H1 (cell line): ENCODE measurements at regions not wholly inside any gene's neighbourhood (a gene's known extent, or its start where the extent isn't known, plus 50 kb on each side); places are given as distances from the start of the nearest gene placed in this dataset.

ENCODE experiments used
- CTCF ChIA-PET: fragments of 300-600 bp; sonication (Branson Sonifier 250); formaldehyde crosslinking; loops from one replicate; lab custom pipeline; 2021; ENCODE audit not compliant: partially characterized antibody; lab: Charles Lee
- POLR2A ChIA-PET: fragments of 300-600 bp; sonication (Branson Sonifier 250); formaldehyde crosslinking; loops from one replicate; lab custom pipeline; 2021; ENCODE audit warnings: inconsistent platforms; ENCODE audit not compliant: partially characterized antibody; lab: Charles Lee
- DNase-seq, 2 experiments: peaks; one replicate each; pipeline versions ENCODE4 v3.0.0 to v3.0.0-alpha.2; 2010 to 2022; ENCODE audit warnings: low spot score in 2 of 2, low read depth in 1 of 2, mixed read lengths in 1 of 2
- FAIRE-seq: peaks from 2 replicates; lab custom pipeline; 2011; peaks lifted over from hg19 to GRCh38; lab: Jason Lieb, UNC
- H2AFZ ChIP-seq: 2 replicates; pipeline ENCODE4 v1.8.1; 2012; ENCODE audit warnings: low read length, inconsistent platforms
- H2AK5ac ChIP-seq: 2 replicates; pipeline ENCODE4 v1.6.1; 2013; ENCODE audit warnings: low read depth, low read length
- H2BK120ac ChIP-seq: replicated peaks from 2 replicates; pipeline ENCODE3; 2013; ENCODE audit warnings: low read depth, low read length, inconsistent platforms
- H2BK12ac ChIP-seq: 2 replicates; pipeline ENCODE4 v1.6.1; 2013; ENCODE audit warnings: low read depth, low read length
- H2BK15ac ChIP-seq: 2 replicates; pipeline ENCODE4 v1.6.1; 2013; ENCODE audit warnings: low read length
- H2BK20ac ChIP-seq: 2 replicates; pipeline ENCODE4 v1.6.1; 2013; ENCODE audit warnings: low read length
- H2BK5ac ChIP-seq: 2 replicates; pipeline ENCODE4 v1.6.1; 2013; ENCODE audit warnings: low read depth, low read length
- H3K14ac ChIP-seq: 2 replicates; pipeline ENCODE4 v1.6.1; 2013; ENCODE audit warnings: inconsistent platforms; ENCODE audit not compliant: insufficient read length
- H3K18ac ChIP-seq: 2 replicates; pipeline ENCODE4 v1.6.1; 2013; ENCODE audit warnings: low read length; ENCODE audit errors: extremely low read depth
- H3K23ac ChIP-seq: 2 replicates; pipeline ENCODE4 v1.6.1; 2013; ENCODE audit warnings: inconsistent platforms; ENCODE audit not compliant: insufficient read length
- H3K23me2 ChIP-seq: 2 replicates; pipeline ENCODE4 v1.6.1; 2013; ENCODE audit warnings: low read depth, low read length
- H3K27ac ChIP-seq: 2 replicates; pipeline ENCODE4 v1.6.1; 2011; ENCODE audit warnings: low read depth, low read length, inconsistent platforms
- H3K27me3 ChIP-seq, 4 experiments: replicated peaks in 1 of 4; 1 replicate in 1 of 4; 2 replicates in 3 of 4; pipeline versions ENCODE4 v1.6.1 to v1.8.1; 2011 to 2013; ENCODE audit warnings: low read length in 3 of 4, mild to moderate bottlenecking in 3 of 4, inconsistent platforms in 2 of 4, mixed read lengths in 2 of 4, moderate library complexity in 1 of 4; ENCODE audit not compliant: control insufficient read depth in 3 of 4, insufficient read depth in 3 of 4; ENCODE audit errors: extremely low read depth in 1 of 4
- H3K36me3 ChIP-seq, 4 experiments: 2 replicates each; pipeline versions ENCODE4 v1.6.1 to v1.8.1; 2011 to 2013; ENCODE audit warnings: mild to moderate bottlenecking in 4 of 4, low read length in 3 of 4, moderate library complexity in 2 of 4, control low read depth in 1 of 4, inconsistent platforms in 1 of 4; ENCODE audit not compliant: insufficient read depth in 4 of 4, control insufficient read depth in 2 of 4
- H3K4ac ChIP-seq: replicated peaks from 2 replicates; pipeline ENCODE3; 2013; ENCODE audit warnings: low read length, low read depth, mixed read lengths, inconsistent platforms; ENCODE audit not compliant: insufficient read length
- H3K4me1 ChIP-seq, 4 experiments: replicated peaks in 1 of 4; 1 replicate in 1 of 4; 2 replicates in 3 of 4; pipeline versions ENCODE4 v1.6.1 to v1.8.1; 2011 to 2013; ENCODE audit warnings: low read length in 3 of 4, inconsistent platforms in 2 of 4, mixed read lengths in 1 of 4; ENCODE audit not compliant: insufficient read depth in 4 of 4, control insufficient read depth in 3 of 4
- H3K4me2 ChIP-seq, 2 experiments: 2 replicates each; pipeline versions ENCODE4 v1.6.1 to v1.8.1; 2011 to 2013; ENCODE audit warnings: low read depth in 2 of 2, low read length in 2 of 2, control low read depth in 1 of 2, inconsistent platforms in 1 of 2, mild to moderate bottlenecking in 1 of 2; ENCODE audit not compliant: insufficient read depth in 1 of 2
- H3K4me3 ChIP-seq, 4 experiments: fragments of 200-600, 300-600 bp in 1 of 4; sonication (generic), shearing (Covaris generic), sonication (Bioruptor Twin) in 1 of 4; 2 replicates each; pipeline versions ENCODE4 v1.5.1 to v1.8.1; 2011 to 2016; ENCODE audit warnings: low read length in 4 of 4, low read depth in 3 of 4, control low read depth in 2 of 4, inconsistent platforms in 2 of 4, mild to moderate bottlenecking in 2 of 4, mixed read lengths in 1 of 4, moderate library complexity in 1 of 4; ENCODE audit not compliant: insufficient read depth in 2 of 4; ENCODE audit errors: extremely low read depth in 1 of 4
- H3K56ac ChIP-seq: replicated peaks from 2 replicates; pipeline ENCODE3; 2013; ENCODE audit warnings: low read depth, mild to moderate bottlenecking, mixed read lengths, low read length, inconsistent platforms; ENCODE audit not compliant: insufficient read length
- H3K79me1 ChIP-seq: 2 replicates; pipeline ENCODE4 v1.6.1; 2013; ENCODE audit warnings: low read depth, low read length, control low read depth
- H3K79me2 ChIP-seq, 2 experiments: 2 replicates each; pipeline versions ENCODE4 v1.6.1 to v1.8.1; 2012 to 2013; ENCODE audit warnings: low read length in 2 of 2, mild to moderate bottlenecking in 2 of 2, inconsistent platforms in 1 of 2; ENCODE audit not compliant: insufficient read depth in 2 of 2, control insufficient read depth in 1 of 2
- H3K9ac ChIP-seq, 4 experiments: replicated peaks in 1 of 4; 1 replicate in 1 of 4; 2 replicates in 3 of 4; pipeline versions ENCODE4 v1.6.1 to v1.8.1; 2011 to 2013; ENCODE audit warnings: low read depth in 3 of 4, low read length in 3 of 4, control low read depth in 2 of 4, mild to moderate bottlenecking in 2 of 4, moderate library complexity in 2 of 4, inconsistent platforms in 1 of 4; ENCODE audit errors: extremely low read depth in 1 of 4
- H3K9me3 ChIP-seq, 2 experiments: 2 replicates each; pipeline versions ENCODE4 v1.6.1 to v1.8.1; 2012 to 2013; ENCODE audit warnings: mild to moderate bottlenecking in 2 of 2, moderate library complexity in 2 of 2, control low read depth in 1 of 2, inconsistent platforms in 1 of 2, low read depth in 1 of 2, low read length in 1 of 2, mixed read lengths in 1 of 2; ENCODE audit not compliant: insufficient read depth in 2 of 2
- H4K20me1 ChIP-seq, 2 experiments: replicated peaks in 1 of 2; 2 replicates each; pipeline versions ENCODE3 to v1.8.1; 2011 to 2013; ENCODE audit warnings: inconsistent platforms in 2 of 2, low read length in 2 of 2, mild to moderate bottlenecking in 1 of 2; ENCODE audit not compliant: insufficient read depth in 2 of 2, control insufficient read depth in 1 of 2
- H4K5ac ChIP-seq: 2 replicates; pipeline ENCODE4 v1.6.1; 2013; ENCODE audit warnings: low read length, low read depth, mixed read lengths, inconsistent platforms; ENCODE audit not compliant: insufficient read length
- H4K8ac ChIP-seq: 2 replicates; pipeline ENCODE4 v1.8.0; 2013; ENCODE audit warnings: mild to moderate bottlenecking, moderate library complexity, low read length, inconsistent platforms; ENCODE audit not compliant: insufficient read depth; ENCODE audit errors: extremely low read depth
- H4K91ac ChIP-seq: replicated peaks from 2 replicates; pipeline ENCODE3; 2013; ENCODE audit warnings: low read length, mixed read lengths, inconsistent platforms; ENCODE audit not compliant: insufficient read length
- POLR2AphosphoS5 ChIP-seq: IDR thresholded peaks from 2 replicates; pipeline ENCODE4 v1.6.1; 2011; ENCODE audit warnings: low read depth, low read length
- RAD21 ChIP-seq, 2 experiments: IDR thresholded peaks in 1 of 2; conservative IDR thresholded peaks in 1 of 2; 2 replicates each; pipeline ENCODE4 v1.6.1; 2011; ENCODE audit warnings: low read depth in 2 of 2, low read length in 2 of 2, improper control_type of control experiment in 1 of 2, inconsistent platforms in 1 of 2, mild to moderate bottlenecking in 1 of 2, moderate library complexity in 1 of 2
- SP4 ChIP-seq: IDR thresholded peaks from 2 replicates; pipeline ENCODE4 v1.6.1; 2012; ENCODE audit warnings: low read length, inconsistent platforms
- TAF1 ChIP-seq: IDR thresholded peaks from 2 replicates; pipeline ENCODE4 v1.6.1; 2011; ENCODE audit warnings: mild to moderate bottlenecking, low read depth, low read length
- WGBS, 2 experiments: shearing (Covaris generic) in 1 of 2; methylation state at CpG; one replicate each; pipeline versions ENCODE4 v1.1.6 to v1.1.7; 2013 to 2015; ENCODE audit warnings: low lambda C conversion rate in 2 of 2, mixed read lengths in 2 of 2, inconsistent platforms in 1 of 2, low coverage in 1 of 2, missing lambda C conversion rate in 1 of 2; ENCODE audit not compliant: insufficient replicate concordance in 2 of 2, insufficient coverage in 1 of 2, insufficient read length in 1 of 2; ENCODE audit errors: extremely low coverage in 1 of 2, missing lambda C conversion rate in 1 of 2; 5-methylcytosine and 5-hydroxymethylcytosine counted together
- TF ChIP-seq, protein P1 (sequence below): IDR thresholded peaks from 2 replicates; pipeline ENCODE4 v1.6.1; 2011; ENCODE audit warnings: low read depth, mild to moderate bottlenecking, low read length; ENCODE audit not compliant: insufficient read depth

DNA sequence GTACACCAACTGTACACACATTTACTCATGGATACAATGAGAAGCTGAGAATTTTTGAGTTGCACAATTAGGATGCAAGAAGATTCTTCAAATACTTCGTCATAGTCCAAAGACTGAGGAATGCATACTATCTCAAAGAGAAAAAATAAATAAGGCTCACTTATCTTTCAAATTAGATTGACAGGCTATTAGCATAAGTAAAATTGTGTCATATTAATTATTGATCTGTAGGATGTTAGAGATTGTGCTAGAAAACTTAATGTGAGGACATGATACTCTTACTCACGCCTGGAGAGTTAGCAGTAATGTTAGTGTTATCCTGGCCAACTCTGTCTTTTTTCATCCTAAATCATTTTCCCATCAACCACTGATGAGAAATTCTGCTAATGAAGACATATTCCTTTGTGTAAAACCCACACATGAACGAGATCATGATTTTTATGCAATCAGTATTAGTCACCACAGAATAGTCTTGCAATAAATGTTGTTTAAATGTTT lies 659.0 kb downstream of the LTN1 start:
- 95% methylated on average over 3 of the region's 3 CpGs; no CpG with 5 or more reads in 1 of the 2 experiments for WGBS, 2 experiments
- DNase-seq = no peak
- CTCF ChIA-PET = no interaction called here

More for the DNA sequence above, 659.0 kb downstream of the LTN1 start:
- Histone ChIP-seq H2AK5ac (no peak overlapping the region), H3K4me1 (peaks cover 0 to 2% (median 0%) of the 10 kb centered on the region in 4 experiments; a peak in 1 of 7 replicates), H3K14ac (no peak overlapping the region), H4K20me1 (no peaks in the 10 kb centered on the region), H2AFZ (no peak overlapping the region), H3K36me3 (peaks cover 0 to 11% (median 0%) of the 10 kb centered on the region in 4 experiments; a peak in 2 of 8 replicates), H3K23ac (no peak overlapping the region), H2BK120ac (no peak overlapping the region), H2BK20ac (no peak overlapping the region), H4K8ac (no peak overlapping the region), H3K9me3 (peaks cover 4 to 15% of the 10 kb centered on the region in 2 experiments; a peak in 2 of 4 replicates), H2BK5ac (no peak overlapping the region), H3K9ac (no peak overlapping the region), H3K4ac (no peak overlapping the region), H3K79me1 (no peaks in the 10 kb centered on the region), H2BK12ac (no peak overlapping the region), H3K18ac (no peak overlapping the region), H4K5ac (no peak overlapping the region), H3K4me2 (no peak overlapping the region), H3K79me2 (no peaks in the 10 kb centered on the region), H3K27me3 (no peaks in the 10 kb centered on the region), H3K4me3 (no peak overlapping the region), H4K91ac (no peak overlapping the region), H3K23me2 (no peaks in the 10 kb centered on the region), H3K56ac (no peak overlapping the region), H2BK15ac (no peak overlapping the region), H3K27ac (no peak overlapping the region)
- no peak for FAIRE-seq
- TF ChIP-seq RAD21 (IDR thresholded peaks at IDR 0.05 in 1 of 2, conservative IDR thresholded peaks at IDR 0.05 in 1 of 2; ENCODE audit: low read depth in 2 of 2, low read length in 2 of 2) = no peak
- TF ChIP-seq POLR2AphosphoS5 = no peak
- TF ChIP-seq, protein P1, sequence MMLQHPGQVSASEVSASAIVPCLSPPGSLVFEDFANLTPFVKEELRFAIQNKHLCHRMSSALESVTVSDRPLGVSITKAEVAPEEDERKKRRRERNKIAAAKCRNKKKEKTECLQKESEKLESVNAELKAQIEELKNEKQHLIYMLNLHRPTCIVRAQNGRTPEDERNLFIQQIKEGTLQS = no peak
- TF ChIP-seq SP4 = no peak
- no peak for TF ChIP-seq TAF1
- POLR2A ChIA-PET = no interaction called here
